ENCODE measurements at regions not wholly inside any gene's neighbourhood (a gene's known extent, or its start where the extent isn't known, plus 50 kb on each side); places are given as distances from the start of the nearest gene placed in this dataset.

DNA sequence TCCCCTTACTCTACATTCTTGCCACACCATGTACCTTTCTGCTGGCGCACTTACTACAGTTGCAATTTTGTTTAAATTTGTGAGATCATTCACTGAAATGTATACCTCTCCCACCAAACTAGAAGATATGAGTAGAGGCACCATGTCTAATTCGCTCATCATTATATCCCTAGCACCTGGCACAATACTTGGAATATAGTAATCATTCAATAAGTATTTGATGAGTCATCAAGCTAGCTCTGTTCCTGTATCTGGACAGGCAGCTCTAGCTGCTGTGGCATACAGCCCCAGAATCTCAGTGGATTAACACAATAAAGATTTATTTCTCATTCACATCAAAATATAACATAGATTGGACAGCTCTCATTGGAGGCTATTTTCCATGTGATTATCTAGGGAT lies 245.9 kb downstream of the IDS start:
- H3K27me3 ChIP-seq: no peaks in the 10 kb centered on the region

DNA sequence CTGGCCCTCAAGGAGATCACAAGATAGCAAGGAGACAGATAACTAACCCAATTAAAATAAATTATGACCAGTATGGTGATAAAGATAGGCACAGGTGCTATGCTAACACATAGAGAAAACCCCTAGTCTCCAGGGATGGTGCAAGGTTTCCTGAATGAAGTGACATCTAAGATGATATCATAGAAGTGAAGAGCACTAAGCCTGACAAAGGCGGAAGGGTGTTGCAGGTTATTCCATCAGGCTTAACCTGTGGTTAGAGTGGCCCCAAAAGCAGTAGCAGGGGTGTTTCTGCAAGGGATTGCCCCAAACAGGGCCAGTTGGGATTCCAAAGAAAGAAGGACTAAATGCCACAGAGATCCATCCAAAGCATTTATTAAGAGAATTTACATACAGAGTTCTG lies 249.2 kb downstream of the IDS start:
- no peak for DNase-seq
- H3K9ac ChIP-seq (ENCODE audit: low read depth in 2 of 2, low read length in 2 of 2): no peak overlapping the region
- H3K36me3 ChIP-seq: no peaks in the 10 kb centered on the region
- TF ChIP-seq, protein P1, sequence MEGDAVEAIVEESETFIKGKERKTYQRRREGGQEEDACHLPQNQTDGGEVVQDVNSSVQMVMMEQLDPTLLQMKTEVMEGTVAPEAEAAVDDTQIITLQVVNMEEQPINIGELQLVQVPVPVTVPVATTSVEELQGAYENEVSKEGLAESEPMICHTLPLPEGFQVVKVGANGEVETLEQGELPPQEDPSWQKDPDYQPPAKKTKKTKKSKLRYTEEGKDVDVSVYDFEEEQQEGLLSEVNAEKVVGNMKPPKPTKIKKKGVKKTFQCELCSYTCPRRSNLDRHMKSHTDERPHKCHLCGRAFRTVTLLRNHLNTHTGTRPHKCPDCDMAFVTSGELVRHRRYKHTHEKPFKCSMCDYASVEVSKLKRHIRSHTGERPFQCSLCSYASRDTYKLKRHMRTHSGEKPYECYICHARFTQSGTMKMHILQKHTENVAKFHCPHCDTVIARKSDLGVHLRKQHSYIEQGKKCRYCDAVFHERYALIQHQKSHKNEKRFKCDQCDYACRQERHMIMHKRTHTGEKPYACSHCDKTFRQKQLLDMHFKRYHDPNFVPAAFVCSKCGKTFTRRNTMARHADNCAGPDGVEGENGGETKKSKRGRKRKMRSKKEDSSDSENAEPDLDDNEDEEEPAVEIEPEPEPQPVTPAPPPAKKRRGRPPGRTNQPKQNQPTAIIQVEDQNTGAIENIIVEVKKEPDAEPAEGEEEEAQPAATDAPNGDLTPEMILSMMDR (IDR thresholded peaks at IDR 0.05): no peak
- no peaks in the 10 kb centered on the region for H3K9me3 ChIP-seq
- intact Hi-C loops (cut with DNase I): no loop called here
- H3K4me3 ChIP-seq: no peak overlapping the region
- no peak overlapping the region for H3K27ac ChIP-seq
- no peaks in the 10 kb centered on the region for H3K4me1 ChIP-seq
- no peaks in the 10 kb centered on the region for H3K27me3 ChIP-seq

More for the DNA sequence above, 245.9 kb downstream of the IDS start:
- Histone ChIP-seq H3K9ac (ENCODE audit: low read depth in 2 of 2, low read length in 2 of 2) (no peak overlapping the region), H3K4me1 (no peaks in the 10 kb centered on the region), H3K27ac (no peak overlapping the region), H3K36me3 (no peaks in the 10 kb centered on the region), H3K4me3 (no peak overlapping the region), H3K9me3 (no peaks in the 10 kb centered on the region)
- DNase-seq: no peak
- TF ChIP-seq, protein P1 (IDR thresholded peaks at IDR 0.05): no peak
- intact Hi-C loops (cut with DNase I): no loop called here

DNA sequence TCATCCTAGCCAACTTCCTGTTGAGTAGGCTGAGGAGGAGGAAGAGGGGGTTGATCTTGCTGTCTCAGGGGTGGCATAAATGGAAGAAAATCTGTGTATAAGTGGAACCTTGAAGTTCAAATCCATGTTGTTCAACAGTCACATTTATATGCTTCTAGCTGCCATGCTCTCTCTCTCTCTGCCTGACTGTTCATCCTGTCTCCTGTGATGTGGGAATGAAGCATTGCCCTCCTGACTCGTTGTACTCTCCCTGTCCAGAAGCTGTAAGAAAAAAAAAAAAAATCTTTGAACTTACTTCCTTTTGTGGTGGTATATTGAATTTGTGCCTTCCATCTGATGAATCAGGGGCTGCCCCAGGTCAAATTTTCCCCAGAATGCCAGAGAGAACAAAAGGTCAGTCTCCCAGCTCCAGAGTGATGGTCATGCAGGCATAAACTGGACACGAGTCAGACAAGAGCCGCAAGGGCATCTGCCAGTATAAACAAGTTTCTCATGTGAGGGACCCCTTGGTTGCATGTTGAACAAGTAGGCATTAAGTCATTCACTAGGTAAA lies 257.0 kb downstream of the IDS start:
- intact Hi-C loops (cut with DNase I): no loop called here
- H3K27ac ChIP-seq: no peak overlapping the region
- no peaks in the 10 kb centered on the region for H3K36me3 ChIP-seq
- H3K9me3 ChIP-seq: no peaks in the 10 kb centered on the region
- H3K27me3 ChIP-seq: no peaks in the 10 kb centered on the region
- TF ChIP-seq, protein P1 (IDR thresholded peaks at IDR 0.05): no peak
- DNase-seq: no peak
- no peak overlapping the region for H3K4me3 ChIP-seq
- no peaks in the 10 kb centered on the region for H3K4me1 ChIP-seq
- H3K9ac ChIP-seq (ENCODE audit: low read depth in 2 of 2, low read length in 2 of 2): no peak overlapping the region

DNA sequence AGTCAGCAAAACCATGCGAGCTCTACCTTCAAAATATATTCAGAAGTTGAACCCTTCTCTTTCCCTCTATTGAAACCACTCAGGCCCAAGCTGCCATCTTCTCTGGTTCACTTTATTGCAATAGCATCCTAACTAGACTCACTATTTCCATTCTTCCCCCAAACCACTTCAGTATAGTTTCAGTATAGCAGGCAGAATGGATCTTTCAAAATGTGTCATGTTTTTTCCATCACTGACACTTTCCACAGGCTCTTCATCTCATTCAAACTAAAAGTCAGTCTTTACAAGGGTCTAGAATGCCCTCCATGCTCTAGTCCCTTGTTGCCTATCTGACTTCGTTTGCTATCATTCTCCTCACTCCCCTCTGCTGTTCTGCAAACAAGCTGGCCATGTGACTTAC lies 274.4 kb downstream of the IDS start:
- H3K36me3 ChIP-seq: no peaks in the 10 kb centered on the region
- no peaks in the 10 kb centered on the region for H3K9me3 ChIP-seq
- H3K27ac ChIP-seq: no peak overlapping the region
- H3K4me1 ChIP-seq: no peaks in the 10 kb centered on the region
- TF ChIP-seq, protein P1 (IDR thresholded peaks at IDR 0.05): no peak
- no peak overlapping the region for H3K9ac ChIP-seq (ENCODE audit: low read depth in 2 of 2, low read length in 2 of 2)
- no peak for DNase-seq
- intact Hi-C loops (cut with DNase I): no loop called here
- H3K27me3 ChIP-seq: no peaks in the 10 kb centered on the region
- no peak overlapping the region for H3K4me3 ChIP-seq

DNA sequence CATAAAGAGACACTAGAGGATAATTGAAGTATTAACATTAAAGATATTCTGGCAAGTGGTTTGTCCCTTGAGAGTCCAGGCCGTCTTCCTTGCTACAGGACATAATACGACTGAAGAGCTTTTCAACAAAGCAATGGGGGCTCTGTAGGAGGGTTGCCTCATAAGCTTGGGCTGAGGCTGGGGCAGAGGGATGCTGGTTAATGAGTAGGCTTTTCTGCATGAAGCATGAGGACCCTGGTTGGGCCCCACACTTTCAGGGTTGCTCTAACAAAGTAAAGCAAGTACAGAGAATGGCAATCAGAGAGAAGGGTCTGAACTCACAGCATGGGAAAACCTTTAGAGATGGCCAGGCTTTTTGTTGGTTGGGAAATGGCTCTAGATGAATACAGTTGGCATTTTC lies 281.3 kb downstream of the IDS start:
- Histone ChIP-seq H3K4me1 (no peaks in the 10 kb centered on the region), H3K36me3 (no peaks in the 10 kb centered on the region), H3K9me3 (no peaks in the 10 kb centered on the region), H3K27ac (no peak overlapping the region), H3K9ac (ENCODE audit: low read depth in 2 of 2, low read length in 2 of 2) (no peak overlapping the region), H3K27me3 (no peaks in the 10 kb centered on the region), H3K4me3 (no peak overlapping the region)
- no peak for DNase-seq
- TF ChIP-seq, protein P1 (IDR thresholded peaks at IDR 0.05): no peak
- intact Hi-C loops (cut with DNase I): no loop called here
